ENCODE measurements at regions not wholly inside any gene's neighbourhood (a gene's known extent, or its start where the extent isn't known, plus 50 kb on each side); places are given as distances from the start of the nearest gene placed in this dataset.

- H3K4me2 ChIP-seq (ENCODE audit: insufficient read depth in 1 of 2, low read depth in 2 of 2, low read length in 2 of 2): no peak overlapping the region
- TF ChIP-seq CBX5 (IDR thresholded peaks at IDR 0.05; ENCODE audit: low read depth, low read length) (no peak), ZNF274 (IDR thresholded peaks at IDR 0.05; ENCODE audit: borderline replicate concordance, extremely low read depth, low read length) (no peak), GTF2F1 (IDR thresholded peaks at IDR 0.05; ENCODE audit: borderline replicate concordance, low read depth, low read length) (no peak), BRCA1 (IDR thresholded peaks at IDR 0.05; ENCODE audit: low read depth, low read length) (no peak), POLR2A (IDR thresholded peaks at IDR 0.05; ENCODE audit: control extremely low read depth in 1 of 2, low read depth in 2 of 2, low read length in 2 of 2) (no peak), SP1 (IDR thresholded peaks at IDR 0.05; ENCODE audit: low read depth, low read length) (no peak), KDM5A (IDR thresholded peaks at IDR 0.05; ENCODE audit: low read length) (no peak), RXRA (IDR thresholded peaks at IDR 0.05; ENCODE audit: insufficient read depth, low read depth, low read length) (no peak), EZH2 (IDR thresholded peaks at IDR 0.05; ENCODE audit: low read depth, low read length, severe bottlenecking) (no peak), HDAC2 (IDR thresholded peaks at IDR 0.05; ENCODE audit: borderline replicate concordance in 1 of 2, low read depth in 2 of 2, low read length in 2 of 2) (no peak), CTCF (IDR thresholded peaks at IDR 0.05; ENCODE audit: control extremely low read depth in 1 of 3, insufficient read depth in 1 of 3, low read depth in 1 of 3, low read length in 3 of 3) (no peak)
Observed at GRCh38 chr2:172376505-172377125, 50.8 kb upstream of the ITGA6 start.

More at GRCh38 chr2:172376505-172377125, 50.8 kb upstream of the ITGA6 start:
- H3K4me1 ChIP-seq (replicated peaks in 1 of 4; ENCODE audit: control insufficient read depth in 3 of 4, insufficient read depth in 4 of 4, low read length in 3 of 4): peaks cover 10 to 18% (median 14%) of the 10 kb centered on the region in 4 experiments; a peak in 6 of 7 replicates
- no peaks in the 10 kb centered on the region for H3K23me2 ChIP-seq (ENCODE audit: low read depth, low read length)
- DNase-seq (ENCODE audit: low read depth in 1 of 2, low spot score in 2 of 2): no peak
- no peak overlapping the region for H4K8ac ChIP-seq (ENCODE audit: extremely low read depth, insufficient read depth, low read length)
- no peaks in the 10 kb centered on the region for H3K79me1 ChIP-seq (ENCODE audit: low read depth, low read length)
- no peak overlapping the region for H2BK12ac ChIP-seq (ENCODE audit: low read depth, low read length)
- H2AFZ ChIP-seq (ENCODE audit: low read length): no peak overlapping the region
- no peaks in the 10 kb centered on the region for H3K27me3 ChIP-seq (replicated peaks in 1 of 4; ENCODE audit: control insufficient read depth in 3 of 4, extremely low read depth in 1 of 4, insufficient read depth in 3 of 4, low read length in 3 of 4)
- H4K5ac ChIP-seq (ENCODE audit: insufficient read length, low read depth, low read length): no peak overlapping the region
- FAIRE-seq: no peak
- no peak overlapping the region for H3K4ac ChIP-seq (replicated peaks; ENCODE audit: insufficient read length, low read depth, low read length)
- ChIA-PET CTCF (ENCODE audit: partially characterized antibody) (interaction anchor here (0.6 to 2.1 kb wide), 5 partner anchors 10 to 203 kb away, joined by 3 to 11 read pairs (median 5); no protein-coding TSS in a partner anchor), POLR2A (ENCODE audit: partially characterized antibody) (no interaction called here)
- no peak overlapping the region for H3K9ac ChIP-seq (replicated peaks in 1 of 4; ENCODE audit: extremely low read depth in 1 of 4, low read depth in 3 of 4, low read length in 3 of 4)
- no peak overlapping the region for H4K91ac ChIP-seq (replicated peaks; ENCODE audit: insufficient read length, low read length)
- no peaks in the 10 kb centered on the region for H3K36me3 ChIP-seq (ENCODE audit: control insufficient read depth in 2 of 4, insufficient read depth in 4 of 4, low read length in 3 of 4)
- no peak overlapping the region for H2BK20ac ChIP-seq (ENCODE audit: low read length)
- no peaks in the 10 kb centered on the region for H3K79me2 ChIP-seq (ENCODE audit: control insufficient read depth in 1 of 2, insufficient read depth in 2 of 2, low read length in 2 of 2)
- H3K9me3 ChIP-seq (ENCODE audit: insufficient read depth in 2 of 2, low read depth in 1 of 2, low read length in 1 of 2): peaks cover 0 to 6% of the 10 kb centered on the region in 2 experiments; a peak in 3 of 4 replicates
- no peak overlapping the region for H2AK5ac ChIP-seq (ENCODE audit: low read depth, low read length)
- no peak overlapping the region for H3K14ac ChIP-seq (ENCODE audit: insufficient read length)
- H3K4me3 ChIP-seq (ENCODE audit: extremely low read depth in 1 of 4, insufficient read depth in 2 of 4, low read depth in 3 of 4, low read length in 4 of 4): no peak overlapping the region
- H3K23ac ChIP-seq (ENCODE audit: insufficient read length): no peak overlapping the region
- no peak overlapping the region for H3K27ac ChIP-seq (ENCODE audit: low read depth, low read length)
- 92% methylated on average over 5 of the region's 5 CpGs; no CpG with 5 or more reads in 1 of the 2 experiments for WGBS, 2 experiments (ENCODE audit: extremely low coverage in 1 of 2, insufficient coverage in 1 of 2, insufficient read length in 1 of 2, insufficient replicate concordance in 2 of 2, low coverage in 1 of 2, low lambda C conversion rate in 2 of 2, missing lambda C conversion rate in 1 of 2)
- H3K56ac ChIP-seq (replicated peaks; ENCODE audit: insufficient read length, low read depth, low read length): no peak overlapping the region
- H4K20me1 ChIP-seq (replicated peaks in 1 of 2; ENCODE audit: control insufficient read depth in 1 of 2, insufficient read depth in 2 of 2, low read length in 2 of 2): no peaks in the 10 kb centered on the region
- H2BK5ac ChIP-seq (ENCODE audit: low read depth, low read length): no peak overlapping the region
- H2BK120ac ChIP-seq (replicated peaks; ENCODE audit: low read depth, low read length): no peak overlapping the region
- H3K18ac ChIP-seq (ENCODE audit: extremely low read depth, low read length): no peak overlapping the region; the same call in 1 of the 2 replicates
- H2BK15ac ChIP-seq (ENCODE audit: low read length): no peak overlapping the region
